HEK293T (cell line): ENCODE measurements at regions not wholly inside any gene's neighbourhood (a gene's known extent, or its start where the extent isn't known, plus 50 kb on each side); places are given as distances from the start of the nearest gene placed in this dataset.

Experiments
- ELF4 ChIP-seq: fragments of 450-650 bp; IDR thresholded peaks from 2 replicates; pipeline ENCODE4 v1.6.1; 2017; ENCODE audit warnings: antibody characterized with exemption
- FOXA1 ChIP-seq: fragments of 450-650 bp; IDR thresholded peaks from 2 replicates; pipeline ENCODE4 v1.6.1; 2016; ENCODE audit warnings: mild to moderate bottlenecking
- FOXM1 ChIP-seq: fragments of 450-650 bp; IDR thresholded peaks from 2 replicates; pipeline ENCODE4 v1.6.1; 2017; ENCODE audit warnings: mild to moderate bottlenecking, borderline replicate concordance
- HDGF ChIP-seq: fragments of 450-650 bp; IDR thresholded peaks from 2 replicates; pipeline ENCODE4 v1.6.1; 2017; ENCODE audit warnings: antibody characterized with exemption, borderline replicate concordance
- NFRKB ChIP-seq: fragments of 450-650 bp; IDR thresholded peaks from 2 replicates; pipeline ENCODE4 v1.6.1; 2016; ENCODE audit warnings: mild to moderate bottlenecking, moderate library complexity
- PKNOX1 ChIP-seq: fragments of 450-650 bp; IDR thresholded peaks from 2 replicates; pipeline ENCODE4 v1.6.1; 2016
- SP1 ChIP-seq: fragments of 450-650 bp; IDR thresholded peaks from 2 replicates; pipeline ENCODE4 v1.6.1; 2017
- SUZ12 ChIP-seq: fragments of 450-650 bp; IDR thresholded peaks from 2 replicates; pipeline ENCODE4 v1.6.1; 2016; ENCODE audit warnings: mild to moderate bottlenecking
- TARDBP ChIP-seq: fragments of 450-650 bp; IDR thresholded peaks from 2 replicates; pipeline ENCODE4 v1.6.1; 2016
- ZNF384 ChIP-seq: fragments of 450-650 bp; IDR thresholded peaks from 2 replicates; pipeline ENCODE4 v1.6.1; 2016

GRCh38 chr2:30346471-30347169, 100.4 kb upstream of the LCLAT1 start:
- TF ChIP-seq FOXA1: no peak
- no peak for TF ChIP-seq ELF4
- no peak for TF ChIP-seq FOXM1
- no peak for TF ChIP-seq SUZ12
- TF ChIP-seq SP1: no peak
- TF ChIP-seq ZNF384: no peak
- TF ChIP-seq NFRKB: no peak
- no peak for TF ChIP-seq PKNOX1
- no peak for TF ChIP-seq TARDBP
- no peak for TF ChIP-seq HDGF
